Activated B cell treated with CpG ODN at 0.5 μM for 24 hours (primary cell): ENCODE measurements at regions not wholly inside any gene's neighbourhood (a gene's known extent, or its start where the extent isn't known, plus 50 kb on each side); places are given as distances from the start of the nearest gene placed in this dataset.

Experiments
- ATAC-seq: fragments of 200-7000 bp; cut with Tn5 transposase; one replicate; pipeline ENCODE4 v1.10.0; 2021; ENCODE audit warnings: low read depth, mild to moderate bottlenecking, moderate library complexity
- CTCF ChIA-PET: fragments of 350-600 bp; sonication (Branson Sonifier 250); formaldehyde crosslinking; loops from one replicate; lab custom pipeline; 2021; ENCODE audit warnings: antibody characterized with exemption; lab: Charles Lee
- POLR2A ChIA-PET: fragments of 350-600 bp; sonication (Branson Sonifier 250); formaldehyde crosslinking; loops from one replicate; lab custom pipeline; 2021; ENCODE audit warnings: antibody characterized with exemption; lab: Charles Lee
- DNase-seq: peaks from one replicate; pipeline ENCODE4 v3.0.0; 2022
- H3K27ac Mint-ChIP-seq: one replicate; pipeline ENCODE4 v1.8.0; 2020; ENCODE audit warnings: mixed read lengths
- H3K27me3 Mint-ChIP-seq: one replicate; pipeline ENCODE4 v1.8.0; 2021; ENCODE audit warnings: mixed read lengths
- H3K36me3 Mint-ChIP-seq: one replicate; pipeline ENCODE4 v1.8.0; 2021; ENCODE audit warnings: low read depth, mixed read lengths
- H3K4me1 Mint-ChIP-seq: one replicate; pipeline ENCODE4 v1.8.0; 2021; ENCODE audit warnings: mixed read lengths
- H3K4me3 Mint-ChIP-seq: one replicate; pipeline ENCODE4 v1.8.0; 2020; ENCODE audit warnings: mild to moderate bottlenecking, mixed read lengths
- H3K9me3 Mint-ChIP-seq: one replicate; pipeline ENCODE4 v1.8.0; 2020; ENCODE audit warnings: mixed read lengths
- CTCF ChIP-seq: fragments of 200-600 bp; IDR thresholded peaks from one replicate; pipeline ENCODE4 v1.8.0; 2022; ENCODE audit warnings: antibody characterized with exemption, mild to moderate bottlenecking
- intact Hi-C: fragments of 100-400 bp; cut with micrococcal nuclease; formaldehyde crosslinking; loops from one replicate; pipeline ENCODE4 v1.15.1; 2024

GRCh38 chr3:148455098-148455497, 242.6 kb upstream of the AGTR1 start:
- no peak for ATAC-seq
- intact Hi-C loops, result no loop called here
- Mint-ChIP-seq H3K27me3 (no peaks in the 10 kb centered on the region), H3K27ac (no peak overlapping the region), H3K9me3 (no peaks in the 10 kb centered on the region), H3K4me1 (no peaks in the 10 kb centered on the region), H3K4me3 (no peak overlapping the region), H3K36me3 (no peaks in the 10 kb centered on the region)
- no peak for TF ChIP-seq CTCF
- POLR2A ChIA-PET, result no interaction called here
- DNase-seq, result no peak
- CTCF ChIA-PET, result no interaction called here

GRCh38 chr3:148457886-148458285, 239.8 kb upstream of the AGTR1 start:
- TF ChIP-seq CTCF, result no peak
- CTCF ChIA-PET, result no interaction called here
- DNase-seq (no peak), ATAC-seq (no peak)
- no peak overlapping the region for H3K4me3 Mint-ChIP-seq
- no peaks in the 10 kb centered on the region for H3K4me1 Mint-ChIP-seq
- no peaks in the 10 kb centered on the region for H3K36me3 Mint-ChIP-seq
- H3K27ac Mint-ChIP-seq, result no peak overlapping the region
- no peaks in the 10 kb centered on the region for H3K9me3 Mint-ChIP-seq
- POLR2A ChIA-PET, result no interaction called here
- intact Hi-C loops, result no loop called here
- H3K27me3 Mint-ChIP-seq, result no peaks in the 10 kb centered on the region

- POLR2A ChIA-PET, result no interaction called here
- no peaks in the 10 kb centered on the region for H3K27me3 Mint-ChIP-seq
- H3K36me3 Mint-ChIP-seq, result no peaks in the 10 kb centered on the region
- TF ChIP-seq CTCF, result no peak
- CTCF ChIA-PET, result no interaction called here
- no peaks in the 10 kb centered on the region for H3K4me1 Mint-ChIP-seq
- no peak for DNase-seq
- H3K4me3 Mint-ChIP-seq, result no peak overlapping the region
- H3K9me3 Mint-ChIP-seq, result no peaks in the 10 kb centered on the region
- H3K27ac Mint-ChIP-seq, result no peak overlapping the region
- intact Hi-C loops, result no loop called here
- no peak for ATAC-seq
Observed at GRCh38 chr3:148459931-148460513, 237.7 kb upstream of the AGTR1 start.

GRCh38 chr3:148460686-148461085, 237.0 kb upstream of the AGTR1 start:
- no peaks in the 10 kb centered on the region for H3K9me3 Mint-ChIP-seq
- no peaks in the 10 kb centered on the region for H3K4me1 Mint-ChIP-seq
- ChIA-PET CTCF (no interaction called here), POLR2A (no interaction called here)
- intact Hi-C loops, result no loop called here
- ATAC-seq (no peak), DNase-seq (no peak)
- no peak overlapping the region for H3K4me3 Mint-ChIP-seq
- TF ChIP-seq CTCF, result no peak
- H3K27me3 Mint-ChIP-seq, result no peaks in the 10 kb centered on the region
- H3K36me3 Mint-ChIP-seq, result no peaks in the 10 kb centered on the region
- H3K27ac Mint-ChIP-seq, result no peak overlapping the region

GRCh38 chr3:148464246-148464645, 233.5 kb upstream of the AGTR1 start:
- no peak for TF ChIP-seq CTCF
- no peaks in the 10 kb centered on the region for H3K27me3 Mint-ChIP-seq
- ATAC-seq (no peak), DNase-seq (no peak)
- intact Hi-C loops, result no loop called here
- no peaks in the 10 kb centered on the region for H3K36me3 Mint-ChIP-seq
- H3K9me3 Mint-ChIP-seq, result peaks cover 2% of the 10 kb centered on the region
- POLR2A ChIA-PET, result no interaction called here
- H3K4me1 Mint-ChIP-seq, result no peaks in the 10 kb centered on the region
- no peak overlapping the region for H3K4me3 Mint-ChIP-seq
- H3K27ac Mint-ChIP-seq, result no peak overlapping the region
- CTCF ChIA-PET, result no interaction called here
